GM23338 (cell line): ENCODE measurements at regions not wholly inside any gene's neighbourhood (a gene's known extent, or its start where the extent isn't known, plus 50 kb on each side); places are given as distances from the start of the nearest gene placed in this dataset.

Source experiments
- ATAC-seq: fragments of 200-7000 bp; cut with Tn5 transposase; 3 replicates; pipeline ENCODE4 v1.9.1; 2020
- DNase-seq: peaks from one replicate; pipeline ENCODE4 v3.0.0-alpha.2; 2015; ENCODE audit warnings: low spot score
- H2AFZ ChIP-seq: fragments of 200-600 bp; sonication (generic); 2 replicates; pipeline ENCODE4 v1.8.0; 2016; ENCODE audit warnings: antibody characterized with exemption, mild to moderate bottlenecking, moderate library complexity
- H3F3A ChIP-seq: fragments of 200-600 bp; sonication (generic); replicated peaks from 2 replicates; pipeline ENCODE4 v1.8.0; 2017; ENCODE audit warnings: antibody characterized with exemption, mixed run types, low read depth
- H3K27ac ChIP-seq: fragments of 200-600 bp; sonication (generic); 2 replicates; pipeline ENCODE4 v1.6.1; 2016; ENCODE audit warnings: low read depth
- H3K27me3 ChIP-seq: fragments of 200-600 bp; sonication (generic); 2 replicates; pipeline ENCODE4 v1.8.0; 2016; ENCODE audit warnings: mild to moderate bottlenecking, mixed run types, moderate library complexity; ENCODE audit not compliant: insufficient read depth
- H3K36me3 ChIP-seq: fragments of 200-600 bp; sonication (generic); 2 replicates; pipeline ENCODE4 v1.8.0; 2016; ENCODE audit warnings: mild to moderate bottlenecking; ENCODE audit not compliant: insufficient read depth
- H3K4me1 ChIP-seq: fragments of 200-600 bp; sonication (generic); 2 replicates; pipeline ENCODE4 v1.8.0; 2016; ENCODE audit warnings: mild to moderate bottlenecking, moderate library complexity; ENCODE audit not compliant: insufficient read depth
- H3K4me2 ChIP-seq: fragments of 200-600 bp; sonication (generic); 2 replicates; pipeline ENCODE4 v1.7.1; 2017; ENCODE audit warnings: mixed run types
- H3K4me3 ChIP-seq: fragments of 200-600 bp; sonication (generic); 2 replicates; pipeline ENCODE4 v1.6.1; 2016; ENCODE audit warnings: mixed run types
- H3K79me2 ChIP-seq: fragments of 200-600 bp; sonication (generic); replicated peaks from 2 replicates; pipeline ENCODE4 v1.8.0; 2017; ENCODE audit warnings: mild to moderate bottlenecking; ENCODE audit not compliant: insufficient read depth
- H3K9me2 ChIP-seq: fragments of 200-600 bp; sonication (generic); 2 replicates; pipeline ENCODE4 v1.8.0; 2017; ENCODE audit not compliant: insufficient read depth
- H4K20me1 ChIP-seq: fragments of 200-600 bp; sonication (generic); replicated peaks from 2 replicates; pipeline ENCODE4 v1.8.0; 2017; ENCODE audit warnings: mild to moderate bottlenecking; ENCODE audit not compliant: insufficient read depth
- H3K27ac Mint-ChIP-seq: 2 replicates; pipeline ENCODE4 v1.8.0; 2020; ENCODE audit warnings: inconsistent platforms, mild to moderate bottlenecking, moderate library complexity, mixed read lengths
- H3K27me3 Mint-ChIP-seq: 3 replicates; pipeline ENCODE4 v1.8.0; 2022; ENCODE audit warnings: low read depth, mild to moderate bottlenecking, moderate library complexity, mixed read lengths, inconsistent platforms; ENCODE audit not compliant: insufficient read depth, poor library complexity
- H3K36me3 Mint-ChIP-seq: 3 replicates; pipeline ENCODE4 v1.8.0; 2021; ENCODE audit warnings: low read depth, mild to moderate bottlenecking, inconsistent platforms, moderate library complexity, mixed read lengths
- H3K4me1 Mint-ChIP-seq: 3 replicates; pipeline ENCODE4 v1.8.0; 2020; ENCODE audit warnings: mild to moderate bottlenecking, inconsistent platforms, mixed read lengths
- H3K4me3 Mint-ChIP-seq: 3 replicates; pipeline ENCODE4 v1.8.0; 2021; ENCODE audit warnings: moderate library complexity, mild to moderate bottlenecking, inconsistent platforms, mixed read lengths
- H3K9me3 Mint-ChIP-seq: 3 replicates; pipeline ENCODE4 v1.8.0; 2020; ENCODE audit warnings: moderate library complexity, mild to moderate bottlenecking, inconsistent platforms, mixed read lengths
- CREB1 ChIP-seq: fragments of 250-450 bp; sonication (Bioruptor Pico); IDR thresholded peaks from 2 replicates; pipeline ENCODE4 v1.5.0; 2020; ENCODE audit warnings: low read depth, mild to moderate bottlenecking, moderate library complexity
- EZH2 ChIP-seq: fragments of 200-600 bp; sonication (generic); IDR thresholded peaks from one replicate; pipeline ENCODE4 v1.8.0; 2017; ENCODE audit warnings: antibody characterized with exemption, mild to moderate bottlenecking, low read depth; ENCODE audit not compliant: unreplicated experiment
- EZH2phosphoT487 ChIP-seq: fragments of 200-600 bp; sonication (generic); IDR thresholded peaks from one replicate; pipeline ENCODE4 v1.8.1; 2018; ENCODE audit warnings: antibody characterized with exemption; ENCODE audit not compliant: unreplicated experiment
- JUNB ChIP-seq: IDR thresholded peaks from one replicate; pipeline ENCODE4 v1.6.1; 2016; ENCODE audit warnings: antibody characterized with exemption; ENCODE audit not compliant: unreplicated experiment
- NANOG ChIP-seq: IDR thresholded peaks from 2 replicates; pipeline ENCODE4 v1.6.1; 2016; ENCODE audit warnings: antibody characterized with exemption, borderline replicate concordance
- POLR2AphosphoS5 ChIP-seq: IDR thresholded peaks from 2 replicates; pipeline ENCODE4 v1.6.1; 2016; ENCODE audit warnings: antibody characterized with exemption, low read depth
- STAT1 ChIP-seq: IDR thresholded peaks from one replicate; pipeline ENCODE4 v1.6.1; 2016; ENCODE audit warnings: antibody characterized with exemption; ENCODE audit not compliant: unreplicated experiment
- ZNF114 ChIP-seq: fragments of 250-450 bp; sonication (Bioruptor Pico); IDR thresholded peaks from 2 replicates; pipeline ENCODE4 v1.5.0; 2020; ENCODE audit warnings: mild to moderate bottlenecking, moderate library complexity
- ZNF331 ChIP-seq: fragments of 250-450 bp; sonication (Bioruptor Pico); IDR thresholded peaks from 2 replicates; pipeline ENCODE4 v1.5.0; 2020; ENCODE audit warnings: low read depth, mild to moderate bottlenecking, moderate library complexity
- TF ChIP-seq, protein P1 (sequence below), 2 experiments: fragments of 200-600 bp in 1 of 2; sonication (generic) in 1 of 2; conservative IDR thresholded peaks; 2 replicates each; pipeline versions ENCODE4 v1.5.1 to v1.6.1; 2016 to 2017; ENCODE audit warnings: antibody characterized with exemption in 2 of 2, low read depth in 2 of 2, mild to moderate bottlenecking in 2 of 2, moderate library complexity in 1 of 2
- TF ChIP-seq, protein P2 (sequence below): IDR thresholded peaks from 2 replicates; pipeline ENCODE4 v1.6.1; 2016; ENCODE audit warnings: antibody characterized with exemption
- TF ChIP-seq, protein P3 (sequence below): fragments of 250-450 bp; sonication (Bioruptor Pico); IDR thresholded peaks from 2 replicates; pipeline ENCODE4 v1.5.0; 2020; ENCODE audit warnings: mild to moderate bottlenecking, moderate library complexity

DNA sequence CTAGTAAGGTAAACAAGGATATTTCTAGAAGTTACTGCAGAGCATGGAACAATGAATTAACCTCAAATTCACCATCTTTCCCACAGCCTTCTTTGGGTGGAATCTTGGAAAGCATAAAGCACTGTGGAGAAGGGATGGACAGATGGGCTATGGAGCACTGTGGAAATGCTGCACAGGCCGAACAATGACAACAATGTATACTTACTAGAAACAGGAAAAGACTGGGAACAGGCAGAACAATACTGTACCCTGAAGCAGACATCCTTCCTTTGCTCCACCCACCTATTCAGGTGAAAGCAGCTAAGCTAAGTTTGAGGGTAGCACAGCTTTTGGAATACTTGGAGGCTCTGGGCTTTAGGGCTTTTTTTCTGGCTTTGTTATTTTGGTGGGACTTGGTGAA, 250.6 kb upstream of the KLF8 start:
- Histone ChIP-seq H4K20me1 (no peaks in the 10 kb centered on the region), H3F3A (no peaks in the 10 kb centered on the region), H3K79me2 (no peaks in the 10 kb centered on the region), H3K4me1 (no peaks in the 10 kb centered on the region), H3K36me3 (no peaks in the 10 kb centered on the region), H2AFZ (no peak overlapping the region), H3K27me3 (no peaks in the 10 kb centered on the region), H3K9me2 (no peaks in the 10 kb centered on the region), H3K4me2 (no peak overlapping the region), H3K27ac (no peak overlapping the region), H3K4me3 (no peak overlapping the region)
- no peak for DNase-seq
- TF ChIP-seq ZNF114 (CRISPR knock-in tag) (no peak), EZH2 (no peak), EZH2phosphoT487 (no peak), NANOG (no peak), POLR2AphosphoS5 (no peak), STAT1 (no peak), ZNF331 (CRISPR knock-in tag) (no peak)
- TF ChIP-seq, protein P1, sequence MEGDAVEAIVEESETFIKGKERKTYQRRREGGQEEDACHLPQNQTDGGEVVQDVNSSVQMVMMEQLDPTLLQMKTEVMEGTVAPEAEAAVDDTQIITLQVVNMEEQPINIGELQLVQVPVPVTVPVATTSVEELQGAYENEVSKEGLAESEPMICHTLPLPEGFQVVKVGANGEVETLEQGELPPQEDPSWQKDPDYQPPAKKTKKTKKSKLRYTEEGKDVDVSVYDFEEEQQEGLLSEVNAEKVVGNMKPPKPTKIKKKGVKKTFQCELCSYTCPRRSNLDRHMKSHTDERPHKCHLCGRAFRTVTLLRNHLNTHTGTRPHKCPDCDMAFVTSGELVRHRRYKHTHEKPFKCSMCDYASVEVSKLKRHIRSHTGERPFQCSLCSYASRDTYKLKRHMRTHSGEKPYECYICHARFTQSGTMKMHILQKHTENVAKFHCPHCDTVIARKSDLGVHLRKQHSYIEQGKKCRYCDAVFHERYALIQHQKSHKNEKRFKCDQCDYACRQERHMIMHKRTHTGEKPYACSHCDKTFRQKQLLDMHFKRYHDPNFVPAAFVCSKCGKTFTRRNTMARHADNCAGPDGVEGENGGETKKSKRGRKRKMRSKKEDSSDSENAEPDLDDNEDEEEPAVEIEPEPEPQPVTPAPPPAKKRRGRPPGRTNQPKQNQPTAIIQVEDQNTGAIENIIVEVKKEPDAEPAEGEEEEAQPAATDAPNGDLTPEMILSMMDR (conservative IDR thresholded peaks at IDR 0.05; ENCODE audit: low read depth in 2 of 2): no peak
- no peaks in the 10 kb centered on the region for H3K4me1 Mint-ChIP-seq
- H3K4me3 Mint-ChIP-seq: no peak overlapping the region
- no peaks in the 10 kb centered on the region for H3K27me3 Mint-ChIP-seq
- peaks cover 10% of the 10 kb centered on the region; the same call in 1 of the 3 replicates for H3K36me3 Mint-ChIP-seq
- no peak for ATAC-seq
- no peak overlapping the region for H3K27ac Mint-ChIP-seq
- H3K9me3 Mint-ChIP-seq: peaks cover 14% of the 10 kb centered on the region

DNA sequence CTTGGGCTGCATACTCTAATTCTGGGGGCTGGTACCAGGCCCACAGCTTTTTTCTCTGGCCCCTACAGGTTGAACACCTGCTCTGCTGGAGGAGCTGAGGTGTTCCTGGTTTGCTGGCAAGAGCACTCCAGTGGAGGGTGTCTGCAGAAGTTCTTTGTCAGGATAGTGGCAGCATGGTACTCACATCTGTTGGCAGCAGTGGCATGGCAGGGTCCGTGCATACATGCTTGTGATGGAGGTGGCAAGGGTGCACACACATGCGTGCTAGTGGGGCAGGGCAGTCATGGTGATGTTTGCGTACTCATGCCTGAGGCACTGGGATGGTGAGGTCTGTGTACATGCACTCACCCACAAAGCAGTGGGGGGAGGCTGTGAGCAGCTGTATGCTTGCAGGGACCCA, 235.5 kb upstream of the KLF8 start:
- no peak overlapping the region for H3K4me3 Mint-ChIP-seq
- Histone ChIP-seq H3K36me3 (no peaks in the 10 kb centered on the region), H3K27ac (no peak overlapping the region), H4K20me1 (no peaks in the 10 kb centered on the region), H3K9me2 (no peaks in the 10 kb centered on the region), H3K27me3 (no peaks in the 10 kb centered on the region), H3K4me1 (no peaks in the 10 kb centered on the region), H2AFZ (no peak overlapping the region), H3K4me2 (no peak overlapping the region), H3K79me2 (no peaks in the 10 kb centered on the region; the same call in 1 of the 2 replicates), H3F3A (no peaks in the 10 kb centered on the region), H3K4me3 (no peak overlapping the region)
- DNase-seq (no peak), ATAC-seq (no peak)
- H3K27me3 Mint-ChIP-seq: no peaks in the 10 kb centered on the region
- peaks cover 7% of the 10 kb centered on the region; the same call in 2 of the 3 replicates for H3K4me1 Mint-ChIP-seq
- H3K9me3 Mint-ChIP-seq: peaks cover 3% of the 10 kb centered on the region; the same call in 1 of the 3 replicates
- H3K36me3 Mint-ChIP-seq: peaks cover 6% of the 10 kb centered on the region; the same call in 1 of the 3 replicates
- no peak overlapping the region for H3K27ac Mint-ChIP-seq
- TF ChIP-seq, protein P2, sequence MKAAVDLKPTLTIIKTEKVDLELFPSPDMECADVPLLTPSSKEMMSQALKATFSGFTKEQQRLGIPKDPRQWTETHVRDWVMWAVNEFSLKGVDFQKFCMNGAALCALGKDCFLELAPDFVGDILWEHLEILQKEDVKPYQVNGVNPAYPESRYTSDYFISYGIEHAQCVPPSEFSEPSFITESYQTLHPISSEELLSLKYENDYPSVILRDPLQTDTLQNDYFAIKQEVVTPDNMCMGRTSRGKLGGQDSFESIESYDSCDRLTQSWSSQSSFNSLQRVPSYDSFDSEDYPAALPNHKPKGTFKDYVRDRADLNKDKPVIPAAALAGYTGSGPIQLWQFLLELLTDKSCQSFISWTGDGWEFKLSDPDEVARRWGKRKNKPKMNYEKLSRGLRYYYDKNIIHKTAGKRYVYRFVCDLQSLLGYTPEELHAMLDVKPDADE: no peak
- TF ChIP-seq POLR2AphosphoS5 (no peak), CREB1 (no peak), EZH2phosphoT487 (no peak), JUNB (no peak)
- TF ChIP-seq, protein P3, sequence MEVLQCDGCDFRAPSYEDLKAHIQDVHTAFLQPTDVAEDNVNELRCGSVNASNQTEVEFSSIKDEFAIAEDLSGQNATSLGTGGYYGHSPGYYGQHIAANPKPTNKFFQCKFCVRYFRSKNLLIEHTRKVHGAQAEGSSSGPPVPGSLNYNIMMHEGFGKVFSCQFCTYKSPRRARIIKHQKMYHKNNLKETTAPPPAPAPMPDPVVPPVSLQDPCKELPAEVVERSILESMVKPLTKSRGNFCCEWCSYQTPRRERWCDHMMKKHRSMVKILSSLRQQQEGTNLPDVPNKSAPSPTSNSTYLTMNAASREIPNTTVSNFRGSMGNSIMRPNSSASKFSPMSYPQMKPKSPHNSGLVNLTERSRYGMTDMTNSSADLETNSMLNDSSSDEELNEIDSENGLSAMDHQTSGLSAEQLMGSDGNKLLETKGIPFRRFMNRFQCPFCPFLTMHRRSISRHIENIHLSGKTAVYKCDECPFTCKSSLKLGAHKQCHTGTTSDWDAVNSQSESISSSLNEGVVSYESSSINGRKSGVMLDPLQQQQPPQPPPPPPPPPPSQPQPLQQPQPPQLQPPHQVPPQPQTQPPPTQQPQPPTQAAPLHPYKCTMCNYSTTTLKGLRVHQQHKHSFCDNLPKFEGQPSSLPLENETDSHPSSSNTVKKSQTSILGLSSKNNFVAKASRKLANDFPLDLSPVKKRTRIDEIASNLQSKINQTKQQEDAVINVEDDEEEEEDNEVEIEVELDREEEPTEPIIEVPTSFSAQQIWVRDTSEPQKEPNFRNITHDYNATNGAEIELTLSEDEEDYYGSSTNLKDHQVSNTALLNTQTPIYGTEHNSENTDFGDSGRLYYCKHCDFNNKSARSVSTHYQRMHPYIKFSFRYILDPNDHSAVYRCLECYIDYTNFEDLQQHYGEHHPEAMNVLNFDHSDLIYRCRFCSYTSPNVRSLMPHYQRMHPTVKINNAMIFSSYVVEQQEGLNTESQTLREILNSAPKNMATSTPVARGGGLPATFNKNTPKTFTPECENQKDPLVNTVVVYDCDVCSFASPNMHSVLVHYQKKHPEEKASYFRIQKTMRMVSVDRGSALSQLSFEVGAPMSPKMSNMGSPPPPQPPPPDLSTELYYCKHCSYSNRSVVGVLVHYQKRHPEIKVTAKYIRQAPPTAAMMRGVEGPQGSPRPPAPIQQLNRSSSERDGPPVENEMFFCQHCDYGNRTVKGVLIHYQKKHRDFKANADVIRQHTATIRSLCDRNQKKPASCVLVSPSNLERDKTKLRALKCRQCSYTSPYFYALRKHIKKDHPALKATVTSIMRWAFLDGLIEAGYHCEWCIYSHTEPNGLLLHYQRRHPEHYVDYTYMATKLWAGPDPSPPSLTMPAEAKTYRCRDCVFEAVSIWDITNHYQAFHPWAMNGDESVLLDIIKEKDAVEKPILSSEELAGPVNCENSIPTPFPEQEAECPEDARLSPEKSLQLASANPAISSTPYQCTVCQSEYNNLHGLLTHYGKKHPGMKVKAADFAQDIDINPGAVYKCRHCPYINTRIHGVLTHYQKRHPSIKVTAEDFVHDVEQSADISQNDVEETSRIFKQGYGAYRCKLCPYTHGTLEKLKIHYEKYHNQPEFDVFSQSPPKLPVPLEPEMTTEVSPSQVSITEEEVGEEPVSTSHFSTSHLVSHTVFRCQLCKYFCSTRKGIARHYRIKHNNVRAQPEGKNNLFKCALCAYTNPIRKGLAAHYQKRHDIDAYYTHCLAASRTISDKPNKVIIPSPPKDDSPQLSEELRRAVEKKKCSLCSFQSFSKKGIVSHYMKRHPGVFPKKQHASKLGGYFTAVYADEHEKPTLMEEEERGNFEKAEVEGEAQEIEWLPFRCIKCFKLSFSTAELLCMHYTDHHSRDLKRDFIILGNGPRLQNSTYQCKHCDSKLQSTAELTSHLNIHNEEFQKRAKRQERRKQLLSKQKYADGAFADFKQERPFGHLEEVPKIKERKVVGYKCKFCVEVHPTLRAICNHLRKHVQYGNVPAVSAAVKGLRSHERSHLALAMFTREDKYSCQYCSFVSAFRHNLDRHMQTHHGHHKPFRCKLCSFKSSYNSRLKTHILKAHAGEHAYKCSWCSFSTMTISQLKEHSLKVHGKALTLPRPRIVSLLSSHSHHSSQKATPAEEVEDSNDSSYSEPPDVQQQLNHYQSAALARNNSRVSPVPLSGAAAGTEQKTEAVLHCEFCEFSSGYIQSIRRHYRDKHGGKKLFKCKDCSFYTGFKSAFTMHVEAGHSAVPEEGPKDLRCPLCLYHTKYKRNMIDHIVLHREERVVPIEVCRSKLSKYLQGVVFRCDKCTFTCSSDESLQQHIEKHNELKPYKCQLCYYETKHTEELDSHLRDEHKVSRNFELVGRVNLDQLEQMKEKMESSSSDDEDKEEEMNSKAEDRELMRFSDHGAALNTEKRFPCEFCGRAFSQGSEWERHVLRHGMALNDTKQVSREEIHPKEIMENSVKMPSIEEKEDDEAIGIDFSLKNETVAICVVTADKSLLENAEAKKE: no peak
